Fibroblast of lung (primary cell): ENCODE measurements at regions not wholly inside any gene's neighbourhood (a gene's known extent, or its start where the extent isn't known, plus 50 kb on each side); places are given as distances from the start of the nearest gene placed in this dataset.

Experiments
- CTCF ChIP-seq, 2 donors: IDR thresholded peaks in 1 of 2; conservative IDR thresholded peaks in 1 of 2; 1 replicate in 1 of 2; 2 replicates in 1 of 2; pipeline ENCODE4 v1.5.1; 2011 to 2012; ENCODE audit warnings: low read length in 2 of 2, control low read depth in 1 of 2, inconsistent platforms in 1 of 2, low read depth in 1 of 2, mild to moderate bottlenecking in 1 of 2
- EZH2 ChIP-seq: IDR thresholded peaks from 2 replicates; pipeline ENCODE4 v1.5.1; 2012; ENCODE audit warnings: low read length, control low read depth, mild to moderate bottlenecking; ENCODE audit errors: missing control alignments

- no peak for TF ChIP-seq CTCF (conservative IDR thresholded peaks at IDR 0.05 in 1 of 2, IDR thresholded peaks at IDR 0.05 in 1 of 2; ENCODE audit: low read depth in 1 of 2, low read length in 2 of 2)
- TF ChIP-seq EZH2: no peak
Measured at GRCh38 chr5:79182141-79182540, 53.8 kb upstream of the JMY start.
